Left ventricle myocardium inferior (tissue), 1 donor: ENCODE measurements at regions not wholly inside any gene's neighbourhood (a gene's known extent, or its start where the extent isn't known, plus 50 kb on each side); places are given as distances from the start of the nearest gene placed in this dataset.

Experiments
- DNase-seq: peaks from one replicate; pipeline ENCODE4 v3.0.0-alpha.2; 2020
- H3K27ac ChIP-seq: fragments of 200-600 bp; replicated peaks from 2 replicates; pipeline ENCODE4 v1.8.0; 2021
- H3K27me3 ChIP-seq: fragments of 200-600 bp; 2 replicates; pipeline ENCODE4 v1.8.0; 2021; ENCODE audit warnings: low read depth
- H3K36me3 ChIP-seq: fragments of 200-600 bp; 2 replicates; pipeline ENCODE4 v1.8.0; 2021
- H3K4me1 ChIP-seq: fragments of 200-600 bp; 2 replicates; pipeline ENCODE4 v1.8.0; 2021
- H3K4me3 ChIP-seq: fragments of 200-600 bp; 2 replicates; pipeline ENCODE4 v1.8.0; 2021; ENCODE audit warnings: mild to moderate bottlenecking, moderate library complexity
- H3K9me3 ChIP-seq: fragments of 200-600 bp; replicated peaks from 2 replicates; pipeline ENCODE4 v1.8.0; 2021
- intact Hi-C: fragments of 100-400 bp; cut with micrococcal nuclease; formaldehyde crosslinking; loops from one replicate; pipeline ENCODE4 v1.11.0; 2022
- TF ChIP-seq, protein P1 (sequence below): fragments of 200-600 bp; IDR thresholded peaks from 2 replicates; pipeline ENCODE4 v1.8.0; 2021; ENCODE audit warnings: antibody characterized with exemption, mild to moderate bottlenecking, borderline replicate concordance
- donor health status: DM: no; HTN: yes; CAD: no; lungs with severe emphysema.

DNA sequence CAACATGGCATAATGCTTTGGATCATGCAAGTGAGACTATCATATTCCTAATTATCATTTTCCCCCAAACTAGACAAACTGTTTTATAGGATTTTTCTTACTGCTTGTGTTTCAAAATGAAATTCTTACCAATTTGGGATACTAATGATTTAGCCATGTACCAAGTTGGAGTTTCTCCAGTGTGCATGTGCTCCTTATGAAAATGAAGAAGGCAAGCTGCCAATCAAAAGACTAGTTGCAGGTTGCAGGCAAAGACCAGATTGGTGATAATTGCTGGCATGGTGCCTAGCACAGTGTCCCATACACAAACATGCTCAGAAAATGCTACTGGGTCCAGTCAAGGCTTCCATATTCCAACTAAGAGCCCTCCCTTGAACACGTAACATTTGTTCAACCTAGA is 771.8 kb upstream of the FANCL start:
- intact Hi-C loops, result no loop called here
- no peaks in the 10 kb centered on the region for H3K27me3 ChIP-seq
- no peak overlapping the region for H3K4me3 ChIP-seq
- TF ChIP-seq, protein P1, sequence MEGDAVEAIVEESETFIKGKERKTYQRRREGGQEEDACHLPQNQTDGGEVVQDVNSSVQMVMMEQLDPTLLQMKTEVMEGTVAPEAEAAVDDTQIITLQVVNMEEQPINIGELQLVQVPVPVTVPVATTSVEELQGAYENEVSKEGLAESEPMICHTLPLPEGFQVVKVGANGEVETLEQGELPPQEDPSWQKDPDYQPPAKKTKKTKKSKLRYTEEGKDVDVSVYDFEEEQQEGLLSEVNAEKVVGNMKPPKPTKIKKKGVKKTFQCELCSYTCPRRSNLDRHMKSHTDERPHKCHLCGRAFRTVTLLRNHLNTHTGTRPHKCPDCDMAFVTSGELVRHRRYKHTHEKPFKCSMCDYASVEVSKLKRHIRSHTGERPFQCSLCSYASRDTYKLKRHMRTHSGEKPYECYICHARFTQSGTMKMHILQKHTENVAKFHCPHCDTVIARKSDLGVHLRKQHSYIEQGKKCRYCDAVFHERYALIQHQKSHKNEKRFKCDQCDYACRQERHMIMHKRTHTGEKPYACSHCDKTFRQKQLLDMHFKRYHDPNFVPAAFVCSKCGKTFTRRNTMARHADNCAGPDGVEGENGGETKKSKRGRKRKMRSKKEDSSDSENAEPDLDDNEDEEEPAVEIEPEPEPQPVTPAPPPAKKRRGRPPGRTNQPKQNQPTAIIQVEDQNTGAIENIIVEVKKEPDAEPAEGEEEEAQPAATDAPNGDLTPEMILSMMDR, result no peak
- no peaks in the 10 kb centered on the region for H3K36me3 ChIP-seq
- H3K4me1 ChIP-seq, result no peaks in the 10 kb centered on the region
- H3K9me3 ChIP-seq, result peaks cover 28% of the 10 kb centered on the region
- no peak for DNase-seq
- no peak overlapping the region for H3K27ac ChIP-seq

DNA sequence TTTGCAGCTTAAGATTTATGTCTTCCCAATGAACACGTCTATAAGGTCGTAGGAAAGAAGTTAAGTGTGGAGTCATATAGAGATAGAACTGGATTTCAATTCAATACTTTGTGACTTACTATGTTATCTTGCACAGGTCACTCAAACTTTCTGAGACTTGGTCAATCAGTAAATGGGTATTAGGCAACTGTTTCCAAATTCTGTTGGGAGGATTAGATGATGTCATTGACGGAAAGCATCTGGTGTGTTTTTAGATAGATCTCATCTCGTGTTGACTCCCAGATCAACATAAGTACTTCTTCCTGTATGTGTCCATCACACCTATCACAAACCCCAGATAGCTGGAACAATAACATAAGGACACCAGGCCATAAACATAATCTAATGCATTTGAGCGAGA is 771.1 kb upstream of the FANCL start:
- DNase-seq, result no peak
- Histone ChIP-seq H3K27ac (no peak overlapping the region), H3K4me1 (no peaks in the 10 kb centered on the region), H3K4me3 (no peak overlapping the region), H3K9me3 (peaks cover 28% of the 10 kb centered on the region), H3K36me3 (no peaks in the 10 kb centered on the region), H3K27me3 (no peaks in the 10 kb centered on the region)
- intact Hi-C loops, result no loop called here
- TF ChIP-seq, protein P1, result no peak

DNA sequence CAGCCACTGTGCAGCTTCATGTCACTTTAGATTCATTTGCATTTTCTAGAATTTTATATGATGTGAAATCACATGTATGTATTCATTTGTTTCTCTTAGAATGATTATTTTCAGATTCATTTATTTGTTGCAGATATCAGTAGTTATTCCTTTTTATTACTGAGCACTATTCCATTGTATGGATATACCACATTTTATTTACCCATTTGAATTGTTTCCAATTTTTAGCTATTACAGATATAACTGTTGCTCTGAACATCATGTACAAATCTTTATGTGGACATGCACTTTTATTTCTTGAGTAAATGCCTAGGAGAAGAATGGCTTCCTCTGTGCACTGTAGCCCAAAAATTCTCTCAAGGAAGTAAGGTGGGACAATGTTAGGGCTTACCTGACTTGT is 767.8 kb upstream of the FANCL start:
- Histone ChIP-seq H3K9me3 (peaks cover 16% of the 10 kb centered on the region), H3K4me3 (no peak overlapping the region), H3K27ac (no peak overlapping the region), H3K4me1 (no peaks in the 10 kb centered on the region), H3K27me3 (no peaks in the 10 kb centered on the region), H3K36me3 (no peaks in the 10 kb centered on the region)
- no peak for DNase-seq
- TF ChIP-seq, protein P1, result no peak
- intact Hi-C loops, result no loop called here

DNA sequence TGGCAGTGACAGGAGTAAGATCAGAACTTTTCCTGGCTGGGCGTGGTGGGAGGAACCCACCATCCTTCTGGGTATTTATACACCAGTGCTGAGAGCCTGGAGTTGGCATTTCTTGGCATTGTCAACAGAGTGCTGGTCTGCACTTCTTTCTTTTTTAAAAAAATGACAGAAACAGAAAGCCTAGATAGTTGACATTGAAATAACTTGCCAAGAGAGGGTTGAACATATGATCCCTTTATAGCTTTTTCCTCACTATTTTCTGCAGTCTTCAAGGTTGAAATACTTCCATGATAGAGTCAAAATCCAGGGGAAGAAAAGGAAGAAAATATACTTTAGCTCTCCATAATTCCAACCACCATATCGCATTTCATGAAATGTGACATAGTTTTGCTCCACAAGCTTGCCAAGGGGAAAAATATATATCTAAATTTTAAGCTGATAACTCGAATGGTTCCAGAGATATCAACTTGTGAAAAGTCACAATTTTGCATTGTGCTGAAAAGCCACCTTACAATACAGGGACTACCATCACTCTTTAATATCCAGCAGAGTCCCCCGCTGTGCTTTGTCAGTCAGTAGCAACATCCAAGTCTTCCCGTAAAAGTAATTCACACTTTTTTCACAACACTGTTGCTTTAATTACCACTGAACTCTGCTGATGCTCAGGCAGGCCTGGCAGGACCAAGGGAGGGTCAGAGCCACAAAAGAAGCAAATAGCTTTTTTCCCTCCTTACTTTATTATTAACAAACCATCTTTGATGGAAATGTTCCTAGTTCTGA is 764.9 kb upstream of the FANCL start:
- intact Hi-C loops, result no loop called here
- H3K9me3 ChIP-seq, result peaks cover 16% of the 10 kb centered on the region
- no peaks in the 10 kb centered on the region for H3K4me1 ChIP-seq
- TF ChIP-seq, protein P1, result no peak
- DNase-seq, result no peak
- no peak overlapping the region for H3K27ac ChIP-seq
- H3K4me3 ChIP-seq, result no peak overlapping the region
- no peaks in the 10 kb centered on the region for H3K36me3 ChIP-seq
- no peaks in the 10 kb centered on the region for H3K27me3 ChIP-seq

DNA sequence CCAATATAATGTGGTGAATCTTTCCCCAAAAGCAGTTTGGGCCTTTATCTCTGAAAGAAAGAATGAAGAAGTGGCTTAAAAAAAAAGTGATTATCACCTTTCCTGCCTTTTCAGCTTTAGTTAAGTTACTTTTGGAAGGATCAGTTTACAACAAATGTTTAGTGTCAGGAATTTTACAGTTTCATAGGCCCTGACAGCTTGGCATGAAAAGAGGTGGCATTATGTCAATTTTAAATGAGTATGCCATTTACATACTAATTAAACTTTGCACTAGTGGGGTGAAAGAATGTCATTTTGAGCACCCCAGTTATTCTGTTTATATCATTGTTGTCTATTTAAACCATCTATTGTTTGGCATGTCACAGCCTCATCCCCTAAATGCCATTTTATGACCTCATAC is 763.5 kb upstream of the FANCL start:
- H3K27me3 ChIP-seq, result no peaks in the 10 kb centered on the region
- H3K36me3 ChIP-seq, result no peaks in the 10 kb centered on the region
- no peak overlapping the region for H3K27ac ChIP-seq
- intact Hi-C loops, result no loop called here
- no peak for DNase-seq
- no peaks in the 10 kb centered on the region for H3K4me1 ChIP-seq
- peaks cover 16% of the 10 kb centered on the region for H3K9me3 ChIP-seq
- TF ChIP-seq, protein P1, result no peak
- H3K4me3 ChIP-seq, result no peak overlapping the region
